Globus pallidus (tissue), 1 donor: ENCODE measurements at regions not wholly inside any gene's neighbourhood (a gene's known extent, or its start where the extent isn't known, plus 50 kb on each side); places are given as distances from the start of the nearest gene placed in this dataset.

ENCODE experiments used
- DNase-seq: peaks from one replicate; pipeline ENCODE4 v3.0.0-alpha.2; 2015; ENCODE audit warnings: low spot score

GRCh38 chr15:100812802-100813201, 66.8 kb upstream of the ALDH1A3 start:
- no peak for DNase-seq

GRCh38 chr15:100818927-100819326, 60.7 kb upstream of the ALDH1A3 start:
- no peak for DNase-seq

- DNase-seq: no peak
These were observed 59.1 kb upstream of the ALDH1A3 start for GRCh38 chr15:100820528-100820927.

GRCh38 chr15:100821327-100821726, 58.3 kb upstream of the ALDH1A3 start:
- no peak for DNase-seq

GRCh38 chr15:100824211-100824610, 55.4 kb upstream of the ALDH1A3 start:
- DNase-seq: no peak

GRCh38 chr15:100829457-100829856, 50.2 kb upstream of the ALDH1A3 start:
- DNase-seq: no peak
